Activated T-cell treated with anti-CD3 and anti-CD28 coated beads for 4 hours (primary cell): ENCODE measurements at regions not wholly inside any gene's neighbourhood (a gene's known extent, or its start where the extent isn't known, plus 50 kb on each side); places are given as distances from the start of the nearest gene placed in this dataset.
"Not testable (repeated sequence)": the region's sequence is repeated elsewhere in the genome, so short reads cannot be mapped to it uniquely, and the experiment has no call there.

Experiments used
- DNase-seq: peaks from one replicate; pipeline ENCODE4 v3.0.0-alpha.2; 2020

GRCh38 chr1:55893155-55893554 is 678.0 kb upstream of the USP24 start:
- DNase-seq, result no peak

- no peak for DNase-seq
Measured at GRCh38 chr1:55888685-55889317, 673.6 kb upstream of the USP24 start.

GRCh38 chr1:55886856-55887712 is 671.9 kb upstream of the USP24 start:
- no peak for DNase-seq

DNA sequence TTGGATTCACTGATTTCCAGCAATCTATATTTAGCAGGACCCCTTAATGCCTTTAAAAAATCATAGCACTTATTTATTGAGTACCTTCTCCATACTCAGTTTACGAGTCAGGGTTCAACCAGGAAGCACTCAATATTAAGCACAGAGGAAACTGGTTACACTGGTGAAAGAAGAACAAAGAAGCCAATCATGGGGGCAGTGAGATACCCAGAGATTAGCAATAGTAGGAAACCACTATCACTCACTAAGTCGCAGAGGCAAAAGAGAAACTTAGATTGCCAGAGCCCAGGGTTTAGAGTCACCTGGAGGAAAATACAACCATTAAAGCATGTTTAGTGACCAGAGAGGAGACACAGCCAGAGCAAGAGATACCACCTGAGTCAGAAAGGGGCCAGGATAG is 670.5 kb upstream of the USP24 start:
- DNase-seq, result no peak

DNA sequence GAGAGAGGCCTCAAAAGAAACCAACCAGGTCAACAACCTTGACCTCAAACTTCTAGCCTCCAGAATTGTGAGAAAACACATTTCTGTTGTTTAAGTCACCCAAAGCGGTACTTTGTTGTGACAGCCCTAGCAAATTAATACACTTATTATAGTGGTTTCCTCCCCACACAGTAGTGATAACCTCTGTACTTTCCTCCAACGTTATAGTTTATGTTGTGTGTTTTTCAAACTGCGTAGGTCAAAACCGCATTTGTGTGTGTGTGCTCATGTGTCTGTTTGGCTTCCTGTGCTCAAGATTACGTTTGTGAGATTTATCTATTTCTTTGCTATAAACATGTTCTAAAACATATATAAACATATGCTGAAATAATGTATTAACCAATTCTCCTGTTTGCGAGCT is 667.8 kb upstream of the USP24 start:
- DNase-seq, result no peak

DNA sequence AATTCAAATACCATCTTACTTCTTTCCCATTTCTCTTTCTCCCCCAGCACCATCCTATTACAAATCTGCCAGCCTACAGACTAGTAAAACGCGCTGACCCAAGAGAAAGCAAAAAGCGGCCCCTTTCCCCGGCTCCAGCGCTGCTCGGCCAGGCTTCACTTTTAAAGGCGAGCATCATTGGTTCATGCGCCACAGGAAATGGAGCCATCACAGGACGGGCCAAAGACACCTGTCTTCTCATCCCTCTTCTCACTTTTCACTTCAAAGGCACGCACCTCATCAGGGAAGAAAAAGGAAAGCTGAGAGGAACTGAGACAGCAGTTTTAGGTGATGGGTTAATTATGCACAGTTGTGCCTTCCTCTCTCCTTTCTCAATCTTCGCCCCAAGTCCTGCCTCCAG is 664.2 kb upstream of the USP24 start:
- no peak for DNase-seq

DNA sequence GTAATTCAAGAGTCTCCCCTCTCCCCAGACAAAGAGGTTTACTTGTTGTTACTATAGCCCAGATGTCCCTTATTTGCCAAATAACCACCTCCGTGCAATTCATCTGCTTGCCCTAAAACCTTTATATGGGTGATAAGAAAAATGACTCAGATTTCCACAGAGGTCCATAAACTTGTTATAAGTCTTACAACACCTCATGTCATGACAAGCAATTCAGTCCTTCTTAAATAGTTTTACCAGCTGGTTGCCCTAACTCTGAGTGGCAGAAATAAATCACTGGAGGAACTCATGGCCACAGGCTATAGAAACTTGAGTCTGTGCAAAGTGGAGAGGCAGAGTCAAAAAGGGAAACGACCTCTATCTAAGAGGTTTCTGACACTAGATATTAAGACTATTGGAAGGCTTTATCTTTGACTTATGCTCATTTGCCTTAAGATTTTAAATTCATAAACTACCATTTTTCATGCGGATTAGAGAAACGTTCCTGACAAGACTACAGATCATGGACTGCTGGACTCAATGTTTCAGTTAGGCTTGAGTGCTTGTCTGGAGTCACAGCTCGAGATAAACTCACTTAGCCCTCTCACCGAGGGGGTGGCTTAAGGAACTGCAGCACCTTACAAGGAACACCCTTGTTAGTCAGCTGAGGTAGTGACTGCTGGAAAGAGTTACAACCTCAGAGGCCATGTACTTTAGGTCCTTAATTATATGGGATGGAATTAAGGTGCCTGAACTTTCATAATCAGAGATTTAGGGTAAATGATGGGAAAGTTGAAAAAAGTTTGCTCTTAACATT is 662.5 kb upstream of the USP24 start:
- DNase-seq, result no peak

DNA sequence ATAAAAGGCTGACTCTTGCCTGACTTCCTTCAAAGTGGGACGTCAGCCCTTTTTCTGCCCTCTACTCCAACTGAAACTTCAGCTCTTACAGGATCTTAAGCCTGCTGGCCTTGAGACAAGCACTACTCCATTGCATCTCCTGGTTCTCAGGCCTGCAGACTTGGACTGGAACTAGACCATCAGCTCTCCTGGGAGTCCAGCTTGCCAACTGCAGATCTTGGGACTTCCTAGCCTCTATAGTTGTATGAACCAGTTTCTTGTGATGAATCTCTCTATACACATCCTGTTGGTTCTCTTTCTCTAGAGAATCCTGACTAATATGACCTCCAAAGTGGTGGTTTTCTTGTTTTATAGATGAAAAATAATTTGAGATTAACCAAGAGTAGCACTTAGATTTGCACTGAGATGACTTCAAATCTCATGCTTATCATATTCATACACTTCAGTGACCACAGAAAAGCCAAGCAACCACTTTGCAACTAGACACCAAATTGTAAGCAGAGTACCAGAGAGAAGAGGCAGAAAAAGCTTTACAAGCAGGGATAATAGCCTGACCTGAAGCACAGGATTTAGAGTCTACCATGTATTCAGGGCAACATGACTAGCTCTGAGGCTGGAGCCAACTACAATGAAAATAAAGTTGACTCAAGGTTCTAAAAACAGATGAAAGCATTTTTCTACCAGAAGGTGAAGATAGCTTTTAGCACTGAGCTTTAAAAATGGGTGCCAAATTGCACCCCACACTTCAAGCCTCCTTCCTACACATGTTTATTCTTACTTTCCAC is 661.3 kb upstream of the USP24 start:
- no peak for DNase-seq

GRCh38 chr1:55870106-55870505 is 654.9 kb upstream of the USP24 start:
- DNase-seq, result no peak

DNA sequence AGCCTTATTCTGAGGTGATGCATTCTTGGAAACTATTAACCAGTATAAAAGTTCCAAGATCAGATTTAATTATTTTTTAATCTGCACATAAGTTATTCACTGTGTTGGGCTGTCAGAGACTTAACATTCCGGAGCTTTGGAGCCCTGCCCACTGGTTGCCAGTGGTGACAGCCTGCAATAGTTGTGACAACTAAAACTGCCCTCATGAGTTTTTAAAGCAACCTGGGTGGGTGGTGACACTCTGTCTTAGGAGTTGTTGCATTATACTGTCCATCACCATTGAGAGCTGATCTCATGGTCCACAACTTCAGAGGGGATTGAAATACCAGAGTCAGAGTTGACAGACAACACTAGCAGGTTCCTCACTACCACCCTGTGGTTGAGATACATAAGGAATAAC is 653.9 kb upstream of the USP24 start:
- no peak for DNase-seq

GRCh38 chr1:55868026-55868425 is 652.9 kb upstream of the USP24 start:
- no peak for DNase-seq

DNA sequence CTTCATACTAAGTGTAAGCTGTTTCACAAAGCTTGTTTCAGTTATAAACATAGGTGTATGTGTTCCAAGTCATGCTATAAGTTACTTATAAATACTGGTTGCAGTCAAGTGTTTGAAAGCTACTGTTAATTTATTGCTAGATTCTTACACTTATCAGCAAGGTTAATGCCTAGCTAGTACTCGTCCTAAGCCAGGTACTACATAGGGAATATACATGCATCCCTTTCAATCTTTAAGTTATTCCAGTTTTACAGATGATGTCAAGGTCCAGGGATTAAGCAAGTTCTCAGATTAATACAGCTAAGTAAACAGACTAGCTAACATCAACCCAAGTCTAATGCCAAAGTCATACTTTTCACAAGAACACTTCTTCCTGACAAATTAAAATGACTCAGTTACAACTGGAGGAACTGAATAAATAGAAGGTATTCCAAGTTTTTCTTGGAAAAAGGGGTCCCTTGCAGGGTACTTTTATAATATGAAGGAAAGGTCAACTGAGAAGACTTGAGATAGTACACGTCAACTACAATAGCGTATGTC is 652.2 kb upstream of the USP24 start:
- DNase-seq, result no peak

GRCh38 chr1:55865778-55866177 is 650.6 kb upstream of the USP24 start:
- not testable (repeated sequence) for DNase-seq

- DNase-seq, result no peak
Measured at GRCh38 chr1:55864251-55864650, 649.1 kb upstream of the USP24 start.

DNA sequence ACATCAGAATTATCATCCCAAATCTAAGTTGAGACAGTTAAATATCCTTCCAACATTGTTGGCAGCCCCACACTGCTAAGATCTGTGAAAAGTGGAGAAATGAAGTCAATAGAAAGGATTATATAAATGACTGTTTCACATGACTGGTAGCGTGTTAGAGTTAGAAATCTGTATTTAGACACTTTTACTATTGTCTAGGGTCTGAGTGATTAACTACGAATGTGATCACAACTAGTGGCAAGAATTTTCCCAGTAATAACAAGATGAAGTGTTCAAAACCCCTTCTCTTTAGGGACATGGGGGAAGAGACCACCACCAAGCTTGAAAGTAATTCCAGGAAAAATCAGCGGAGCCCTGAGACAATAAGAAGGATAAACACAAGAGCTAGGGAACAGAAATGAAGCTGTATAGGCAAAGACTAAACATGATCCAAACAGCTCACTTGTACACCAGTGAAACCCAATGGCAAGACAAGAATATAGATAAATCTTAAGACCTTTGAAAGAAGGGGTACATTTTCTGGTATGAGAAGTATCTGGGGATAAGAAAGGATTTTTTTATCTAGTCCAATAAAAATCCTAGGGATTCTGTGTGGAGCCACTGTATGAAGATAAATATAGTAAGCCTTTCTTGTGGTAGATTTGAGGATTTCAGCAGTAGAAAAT is 646.6 kb upstream of the USP24 start:
- no peak for DNase-seq

- DNase-seq, result no peak
Measured at GRCh38 chr1:55860798-55861519, 645.8 kb upstream of the USP24 start.

DNA sequence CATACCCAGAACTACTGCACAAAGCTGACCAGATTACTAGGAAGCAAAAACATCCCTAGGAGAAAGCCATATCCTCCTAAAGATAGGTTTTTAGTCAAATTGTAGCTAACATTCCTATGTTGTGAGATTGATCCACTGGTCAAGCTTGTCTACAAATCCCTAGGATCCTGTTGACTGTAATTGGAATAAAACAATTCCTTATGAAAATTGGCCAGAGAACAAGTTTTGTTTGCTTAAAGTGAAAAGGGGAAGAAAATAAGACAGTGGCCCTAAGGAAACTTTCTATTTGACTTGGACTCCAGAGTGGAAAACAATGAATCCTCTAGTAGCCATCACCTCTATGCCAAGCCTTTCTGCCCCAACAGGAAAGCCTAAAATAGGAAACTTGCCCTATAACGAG is 645.2 kb upstream of the USP24 start:
- no peak for DNase-seq

DNA sequence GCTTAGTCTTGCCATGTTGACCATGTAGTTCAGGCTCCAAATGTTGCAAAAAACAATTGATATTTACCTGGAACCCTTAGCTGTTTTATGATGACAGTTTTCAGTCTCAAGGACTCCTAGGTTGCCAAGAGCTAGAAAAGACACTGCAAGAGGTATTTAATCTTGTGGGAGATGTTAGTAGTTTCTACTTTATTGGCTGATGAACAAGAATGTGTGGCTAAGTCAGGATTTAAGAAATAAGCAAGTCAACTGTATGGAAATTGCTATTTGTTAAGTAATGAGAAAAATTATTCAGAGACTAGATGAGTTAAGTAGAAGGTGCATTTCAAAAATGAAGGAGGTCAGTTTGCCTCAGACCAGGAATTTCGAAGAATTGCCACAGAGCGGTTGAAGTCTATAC is 639.7 kb upstream of the USP24 start:
- no peak for DNase-seq

DNA sequence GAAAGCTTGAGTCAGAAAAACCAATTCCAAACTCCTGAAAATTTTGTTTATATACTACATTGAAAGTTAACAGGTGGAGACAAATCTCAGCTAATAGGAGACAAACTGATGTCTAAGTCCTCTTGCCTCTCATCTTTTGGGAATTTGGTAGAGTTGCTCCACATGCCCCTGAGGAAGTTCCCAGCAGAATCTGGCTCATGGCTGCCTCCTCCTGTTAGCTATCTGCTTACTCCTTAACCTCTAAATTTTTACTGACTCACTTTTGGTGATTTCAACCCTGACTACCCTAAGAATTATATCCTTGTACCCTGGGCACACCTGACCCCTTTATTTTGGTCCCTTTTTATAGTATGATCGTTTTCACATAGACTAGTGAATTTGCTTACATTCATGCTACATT is 633.7 kb upstream of the USP24 start:
- no peak for DNase-seq

DNA sequence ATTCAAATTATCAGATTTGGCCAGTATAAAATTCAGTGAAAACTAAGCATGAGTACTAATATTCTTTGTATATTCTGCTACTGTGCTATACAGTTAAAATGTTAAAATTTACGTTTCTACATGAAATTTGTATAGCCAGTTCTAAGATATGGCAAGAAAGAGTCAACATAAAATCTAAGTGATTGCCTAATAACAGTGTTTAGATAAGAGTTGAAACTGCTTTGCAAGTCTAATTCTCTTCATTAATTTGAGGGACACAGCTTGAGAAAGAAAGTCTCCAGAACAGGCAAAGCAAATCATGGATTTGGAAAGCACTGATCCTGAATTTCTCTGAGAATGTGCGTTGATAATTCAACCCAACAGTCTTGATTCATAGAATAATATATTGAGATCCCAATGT is 630.9 kb upstream of the USP24 start:
- DNase-seq, result no peak

GRCh38 chr1:55844322-55844721 is 629.2 kb upstream of the USP24 start:
- no peak for DNase-seq
